ENCODE measurements at regions not wholly inside any gene's neighbourhood (a gene's known extent, or its start where the extent isn't known, plus 50 kb on each side); places are given as distances from the start of the nearest gene placed in this dataset.

DNA sequence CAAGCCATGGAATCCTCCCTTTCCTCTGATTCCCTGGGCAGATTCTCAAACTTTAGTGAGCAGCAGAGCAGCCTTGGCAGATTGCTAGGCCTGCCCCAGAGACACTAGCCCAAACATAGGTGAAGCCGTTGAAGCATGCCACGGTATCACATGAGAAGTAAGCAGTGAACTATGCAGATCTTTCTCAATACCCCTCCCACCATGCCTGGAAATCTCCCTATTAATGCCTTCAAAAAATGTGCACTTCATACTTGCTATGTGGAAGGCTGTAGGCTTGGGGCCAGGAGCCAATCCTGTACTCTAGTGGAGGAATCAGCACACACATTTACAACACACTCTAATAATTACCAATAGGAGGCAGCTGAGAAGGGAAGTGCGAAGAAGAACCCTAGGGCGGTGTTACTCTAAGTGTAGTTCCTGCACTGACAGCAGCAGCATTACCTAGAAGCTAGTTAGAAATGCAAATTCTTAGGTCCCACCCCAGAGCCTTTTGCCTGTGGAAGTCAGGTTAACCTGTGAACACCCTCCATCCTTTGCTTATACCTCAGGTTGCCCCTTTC lies 305.1 kb upstream of the SPRED2 start:
- no peak for DNase-seq (ENCODE audit: low read depth)

DNA sequence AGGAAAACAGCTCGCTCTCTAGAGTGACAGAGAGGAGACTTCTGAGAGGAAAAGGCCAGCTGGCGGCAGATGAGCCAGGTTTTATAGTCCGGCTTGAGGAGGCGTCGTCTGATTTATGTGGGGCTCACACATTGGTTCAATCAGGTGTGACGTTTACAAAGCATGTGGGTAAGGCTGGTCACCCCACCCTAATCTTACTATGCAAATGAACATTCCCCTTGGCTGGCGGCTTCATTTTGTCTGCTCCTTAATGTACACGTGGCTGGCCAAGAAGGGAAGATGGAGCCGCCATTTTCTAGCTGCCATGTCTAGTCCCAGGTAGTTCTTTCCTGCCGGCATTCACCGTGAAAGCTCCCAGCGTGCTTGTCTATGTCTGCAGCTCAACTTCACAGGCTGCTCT lies 299.1 kb upstream of the SPRED2 start:
- no peak for DNase-seq (ENCODE audit: low read depth)

DNA sequence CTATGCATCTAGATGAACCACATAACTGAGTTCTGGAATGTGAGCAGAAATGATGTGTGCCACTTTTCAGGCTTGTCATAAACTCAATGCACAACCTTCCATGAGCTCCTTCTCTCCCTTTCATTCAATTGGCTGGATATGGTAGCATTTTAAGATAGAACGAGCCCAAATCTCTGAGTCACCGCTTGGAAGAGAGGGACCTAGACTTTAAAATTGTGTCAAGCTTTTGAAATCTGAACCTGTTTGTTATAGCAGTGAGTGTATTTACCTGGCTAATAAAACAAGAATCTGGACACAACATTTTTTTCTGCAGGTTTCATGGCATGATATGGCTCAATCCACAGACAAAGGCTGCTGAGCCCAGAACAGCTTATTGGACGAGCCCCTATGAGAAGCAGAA lies 297.8 kb upstream of the SPRED2 start:
- DNase-seq (ENCODE audit: low read depth) = no peak

GRCh38 chr2:65729246-65729645 lies 296.8 kb upstream of the SPRED2 start:
- DNase-seq (ENCODE audit: low read depth) = no peak

- no peak for DNase-seq (ENCODE audit: low read depth)
Measured at GRCh38 chr2:65728477-65729180, 296.2 kb upstream of the SPRED2 start.

GRCh38 chr2:65727816-65728215 lies 295.4 kb upstream of the SPRED2 start:
- no peak for DNase-seq (ENCODE audit: low read depth)

DNA sequence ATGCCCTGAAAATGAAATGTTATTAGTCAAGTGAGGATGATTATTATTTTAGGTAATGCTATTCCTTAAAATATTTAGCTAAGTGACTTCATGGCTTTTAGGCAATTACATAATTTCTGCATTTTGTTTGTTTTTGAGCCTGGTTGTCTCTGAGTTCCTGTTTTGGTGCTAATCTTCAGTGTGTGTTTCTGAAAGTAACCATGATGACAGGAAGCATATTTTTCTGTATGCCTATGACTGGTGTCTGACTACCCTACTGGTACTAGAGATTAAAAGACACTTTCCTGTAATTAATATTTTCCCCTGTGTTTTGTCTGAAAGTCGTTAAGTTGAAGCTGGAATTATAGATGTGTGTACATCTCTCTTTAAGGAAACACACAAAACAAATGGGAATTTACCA lies 295.0 kb upstream of the SPRED2 start:
- no peak for DNase-seq (ENCODE audit: low read depth)

- no peak for DNase-seq (ENCODE audit: low read depth)
Measured at GRCh38 chr2:65724752-65725151, 292.4 kb upstream of the SPRED2 start.

DNA sequence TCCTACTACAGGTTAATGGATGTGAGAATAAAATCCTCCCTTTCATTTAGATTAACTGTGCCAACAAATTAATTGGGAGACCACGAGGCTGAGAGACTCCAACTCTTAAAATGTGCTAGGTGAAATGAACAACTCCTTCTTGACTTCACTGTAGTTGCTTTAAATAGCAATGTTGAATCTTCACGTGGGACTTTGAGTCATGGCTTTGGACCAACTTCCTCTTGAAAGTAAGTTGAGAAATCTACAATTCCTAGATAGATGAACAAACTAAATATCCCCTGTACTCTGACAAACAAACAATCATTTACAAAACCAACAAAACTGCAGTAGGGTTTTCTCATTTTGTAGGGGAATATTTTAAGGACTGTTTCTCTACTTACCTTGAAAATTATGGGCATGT lies 291.9 kb upstream of the SPRED2 start:
- DNase-seq (ENCODE audit: low read depth) = no peak

DNA sequence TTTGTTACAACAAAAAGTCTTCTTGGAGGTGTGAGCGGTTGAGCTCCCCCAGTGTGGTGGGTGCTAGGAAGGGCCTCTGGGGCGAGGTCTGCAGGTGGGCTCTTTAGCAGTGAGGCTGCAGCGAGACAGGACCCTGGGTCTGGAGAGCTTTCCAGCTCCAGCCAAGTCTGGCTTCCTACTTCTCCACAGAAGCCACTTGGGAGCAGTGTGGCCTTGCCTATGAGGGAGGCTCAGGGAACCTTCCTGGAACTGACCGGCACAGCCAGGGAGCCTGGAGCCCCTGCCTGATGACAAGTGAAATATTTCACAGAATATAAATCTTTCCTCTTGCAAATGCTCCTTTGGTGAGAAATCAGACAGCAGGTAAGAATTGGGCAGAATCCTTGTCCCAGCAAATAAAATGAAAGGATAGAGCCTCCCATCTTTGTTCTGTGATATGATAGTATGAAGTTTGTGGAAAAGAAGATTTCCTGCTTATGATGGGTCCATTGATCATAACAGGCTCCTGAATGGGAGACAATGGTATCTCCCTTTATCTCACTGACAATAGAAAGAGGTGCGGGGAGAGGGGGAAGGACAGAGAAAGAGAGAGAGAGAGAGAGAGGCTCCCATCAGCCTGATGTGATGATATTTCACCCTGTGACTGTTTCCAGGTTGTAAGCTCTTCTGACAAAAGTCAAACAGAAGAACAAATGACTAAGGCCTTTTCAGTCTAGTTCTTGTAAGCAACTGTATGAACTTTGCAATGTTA lies 289.8 kb upstream of the SPRED2 start:
- no peak for DNase-seq (ENCODE audit: low read depth)

GRCh38 chr2:65716698-65717097 lies 284.3 kb upstream of the SPRED2 start:
- DNase-seq (ENCODE audit: low read depth) = no peak

GRCh38 chr2:65715323-65715722 lies 282.9 kb upstream of the SPRED2 start:
- no peak for DNase-seq (ENCODE audit: low read depth)

DNA sequence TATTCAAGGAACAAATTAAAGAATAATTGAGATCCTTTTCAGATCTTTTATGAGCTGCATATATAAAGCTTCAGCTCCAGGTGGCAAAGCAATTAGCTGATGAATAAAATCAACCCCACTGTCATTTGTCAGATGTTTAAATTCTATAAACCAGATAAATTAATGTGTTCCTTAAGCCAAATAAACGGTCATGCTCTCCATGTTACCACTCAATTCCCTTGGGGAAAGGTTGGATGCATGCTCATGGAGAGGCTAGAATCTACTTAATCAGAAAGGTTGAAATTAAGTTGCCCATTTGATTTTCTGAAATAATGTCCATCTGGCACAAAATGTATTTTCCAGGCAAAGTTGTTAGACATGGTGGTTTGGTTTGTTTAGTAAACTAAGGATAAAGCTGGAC lies 282.5 kb upstream of the SPRED2 start:
- no peak for DNase-seq (ENCODE audit: low read depth)

DNA sequence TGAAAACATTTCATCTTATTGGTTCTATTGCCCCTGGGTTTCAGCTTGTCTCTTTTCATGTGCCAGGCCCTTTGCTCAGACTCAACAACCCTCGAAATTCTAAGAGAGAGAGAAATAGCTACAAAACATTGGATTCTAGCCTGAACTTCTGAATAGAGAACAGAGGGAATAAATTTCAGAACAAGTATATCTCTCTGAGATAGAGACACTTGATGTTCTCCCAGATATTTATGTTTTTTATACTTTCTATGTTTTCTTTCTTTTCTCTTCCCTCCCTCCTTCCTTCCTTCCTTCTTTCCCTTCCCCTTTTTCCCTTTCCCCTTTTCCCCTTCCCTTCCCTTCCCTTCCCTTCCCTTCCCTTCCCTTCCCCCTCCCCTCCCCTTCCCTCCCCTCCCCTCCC lies 279.5 kb upstream of the SPRED2 start:
- no peak for DNase-seq (ENCODE audit: low read depth)

DNA sequence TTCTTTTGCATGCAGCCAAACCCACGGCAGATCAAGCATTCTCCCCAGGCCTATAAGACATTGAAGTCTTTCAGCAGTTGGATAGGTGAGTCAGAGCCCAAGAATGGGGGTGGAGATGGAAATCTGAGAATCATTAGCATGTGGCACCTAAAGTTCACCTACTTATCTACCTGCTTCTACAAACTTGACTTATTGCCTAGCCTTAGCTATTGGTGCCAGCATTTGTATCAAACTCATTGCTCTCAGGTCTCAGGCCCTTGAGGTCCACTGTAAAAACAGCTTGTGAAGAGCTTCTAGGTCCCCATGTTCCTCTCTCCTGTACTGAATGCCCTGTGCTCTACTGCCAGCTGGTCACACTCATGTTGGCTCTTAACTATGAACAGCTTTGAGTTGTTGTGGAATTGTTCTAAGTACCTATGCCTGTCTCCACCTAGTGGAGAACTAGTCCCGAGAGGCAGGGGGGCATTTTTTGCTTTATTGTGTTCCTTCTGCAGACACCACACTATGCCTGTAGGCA lies 278.4 kb upstream of the SPRED2 start:
- no peak for DNase-seq (ENCODE audit: low read depth)

GRCh38 chr2:65710356-65710755 lies 278.0 kb upstream of the SPRED2 start:
- no peak for DNase-seq (ENCODE audit: low read depth)

DNA sequence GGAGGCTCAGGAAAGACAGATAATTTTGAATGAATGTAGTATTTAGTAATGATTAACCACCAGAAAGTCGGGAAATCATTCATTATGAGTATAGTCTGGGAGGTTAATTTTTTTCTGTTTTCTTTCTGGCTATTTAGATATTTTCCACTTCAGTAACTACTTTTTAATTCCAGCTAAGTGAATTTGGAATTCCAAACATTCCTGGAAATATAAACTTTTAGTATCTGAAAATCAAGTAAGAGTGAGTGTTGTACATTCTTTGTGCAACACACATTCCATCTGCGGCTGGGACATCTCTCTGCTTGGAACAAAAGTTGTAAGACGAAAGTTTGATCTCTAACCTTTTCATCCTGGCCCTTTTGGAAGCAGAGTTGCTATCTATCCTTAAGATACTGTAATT lies 275.7 kb upstream of the SPRED2 start:
- no peak for DNase-seq (ENCODE audit: low read depth)

DNA sequence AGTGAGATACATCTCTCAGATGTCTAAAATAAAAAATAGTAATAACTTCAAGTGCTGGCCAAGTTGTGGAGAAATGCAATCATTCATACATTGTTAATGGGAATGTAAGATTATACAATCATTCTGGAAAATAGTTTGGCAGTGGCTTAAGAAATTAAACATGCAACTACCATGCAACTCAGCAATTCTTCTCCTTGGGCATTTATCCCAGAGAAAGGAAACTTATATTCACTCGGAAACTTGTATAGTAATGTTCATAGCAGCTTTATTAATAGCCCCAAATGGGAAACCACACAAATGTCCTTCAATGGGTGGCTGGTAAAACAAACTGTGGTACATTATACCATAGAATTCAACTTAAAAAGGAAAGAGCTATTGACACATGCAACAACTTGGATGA lies 274.0 kb upstream of the SPRED2 start:
- no peak for DNase-seq (ENCODE audit: low read depth)

DNA sequence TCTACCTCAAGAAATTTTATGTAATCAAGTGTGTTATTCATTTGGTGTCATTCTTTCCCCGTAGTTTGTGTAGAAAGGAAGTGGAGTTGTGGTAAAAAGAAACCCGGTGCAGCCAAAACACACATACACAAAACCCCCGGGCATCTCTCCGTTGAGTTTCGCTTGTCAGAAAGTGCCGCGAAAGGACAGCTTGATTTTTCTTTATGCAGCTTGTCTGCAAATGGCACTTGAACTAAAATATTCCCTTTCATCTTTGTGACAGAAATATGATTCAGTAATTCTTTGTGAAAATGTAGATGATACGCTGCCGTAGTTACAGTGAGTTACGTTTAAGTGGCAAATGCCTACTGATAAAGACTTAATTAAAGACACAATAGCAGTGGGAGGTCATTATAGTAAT lies 268.8 kb upstream of the SPRED2 start:
- no peak for DNase-seq (ENCODE audit: low read depth)

GRCh38 chr2:65700720-65701119 lies 268.3 kb upstream of the SPRED2 start:
- DNase-seq (ENCODE audit: low read depth) = no peak

GRCh38 chr2:65700004-65700651 lies 267.7 kb upstream of the SPRED2 start:
- no peak for DNase-seq (ENCODE audit: low read depth)

- DNase-seq (ENCODE audit: low read depth) = no peak
Measured at GRCh38 chr2:65691816-65692215, 259.4 kb upstream of the SPRED2 start.

All from HS-27A (cell line).